GM13976 (cell line): ENCODE measurements at regions not wholly inside any gene's neighbourhood (a gene's known extent, or its start where the extent isn't known, plus 50 kb on each side); places are given as distances from the start of the nearest gene placed in this dataset.
"Not testable (repeated sequence)": the region's sequence is repeated elsewhere in the genome, so short reads cannot be mapped to it uniquely, and the experiment has no call there.

Source experiments
- DNase-seq: peaks from one replicate; pipeline ENCODE4 v3.0.0; 2012; ENCODE audit warnings: low spot score
- CTCF ChIP-seq: IDR thresholded peaks from 2 replicates; pipeline ENCODE4 v1.5.1; 2012; ENCODE audit warnings: borderline replicate concordance, mild to moderate bottlenecking; ENCODE audit not compliant: insufficient read depth; ENCODE audit errors: extremely low read depth, missing control alignments, control extremely low read depth
- in situ Hi-C: fragments of 300-500 bp; cut with MboI; formaldehyde crosslinking; loops from one replicate; pipeline ENCODE4 v1.12.0; 2022; ENCODE audit warnings: low sequenced_read_pairs, mixed read lengths, inconsistent platforms; ENCODE audit not compliant: unreplicated experiment

- in situ Hi-C loops: no loop called here
- no peak for TF ChIP-seq CTCF
- no peak for DNase-seq
Measured at GRCh38 chr9:19637084-19637483, 151.8 kb downstream of the SLC24A2 start.

DNA sequence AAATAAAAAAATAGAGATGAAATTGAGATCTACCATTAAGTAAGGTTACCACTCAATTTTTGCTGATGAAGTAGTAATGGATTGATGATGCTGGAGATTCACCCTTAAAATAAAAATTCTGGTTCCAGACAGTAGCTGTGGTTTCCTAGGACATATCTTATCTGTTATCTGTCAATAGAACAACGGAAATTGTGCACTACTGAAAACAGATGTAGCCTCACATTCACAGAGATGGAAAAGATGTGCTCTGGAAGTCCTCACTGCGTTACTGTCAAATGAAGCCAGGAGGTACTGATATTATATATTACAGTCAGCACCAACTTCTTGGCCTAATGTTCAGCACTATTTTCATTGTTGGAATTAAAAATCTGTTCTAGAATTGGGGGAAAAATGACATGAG lies 154.0 kb downstream of the SLC24A2 start:
- no peak for TF ChIP-seq CTCF
- no peak for DNase-seq
- in situ Hi-C loops: no loop called here

DNA sequence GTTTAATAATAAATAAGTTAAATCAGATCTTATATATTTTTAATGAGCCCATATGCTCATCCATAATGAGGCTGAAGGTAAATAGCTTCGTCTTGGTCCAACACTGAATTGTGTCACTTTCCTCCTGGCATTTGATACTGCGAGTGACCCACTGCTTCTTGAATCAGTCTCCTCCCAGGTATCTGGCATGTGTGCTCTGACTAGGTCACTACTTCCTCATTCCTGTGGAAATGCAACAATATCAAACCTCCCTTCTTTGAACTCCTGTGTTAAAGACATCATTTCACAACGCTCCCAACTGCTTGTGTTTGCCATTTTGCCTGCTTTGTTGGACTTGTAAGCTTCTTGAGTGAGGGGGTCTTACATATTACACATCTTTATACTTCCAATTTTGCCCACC lies 157.7 kb downstream of the SLC24A2 start:
- no peak for DNase-seq
- no peak for TF ChIP-seq CTCF
- in situ Hi-C loops: no loop called here

GRCh38 chr9:19630760-19631159 lies 158.1 kb downstream of the SLC24A2 start:
- no peak for TF ChIP-seq CTCF
- no peak for DNase-seq
- in situ Hi-C loops: no loop called here

GRCh38 chr9:19629488-19629887 lies 159.3 kb downstream of the SLC24A2 start:
- no peak for DNase-seq
- TF ChIP-seq CTCF: no peak
- in situ Hi-C loops: no loop called here

- in situ Hi-C loops, DNase-seq: not testable (repeated sequence)
Measured at GRCh38 chr9:19625426-19625825, 163.4 kb downstream of the SLC24A2 start.

GRCh38 chr9:19624519-19624918 lies 164.3 kb downstream of the SLC24A2 start:
- in situ Hi-C loops: no loop called here
- no peak for DNase-seq
- no peak for TF ChIP-seq CTCF

GRCh38 chr9:19623941-19624340 lies 164.9 kb downstream of the SLC24A2 start:
- TF ChIP-seq CTCF: no peak
- in situ Hi-C loops: no loop called here
- no peak for DNase-seq
